ENCODE measurements at regions not wholly inside any gene's neighbourhood (a gene's known extent, or its start where the extent isn't known, plus 50 kb on each side); places are given as distances from the start of the nearest gene placed in this dataset.

DNA sequence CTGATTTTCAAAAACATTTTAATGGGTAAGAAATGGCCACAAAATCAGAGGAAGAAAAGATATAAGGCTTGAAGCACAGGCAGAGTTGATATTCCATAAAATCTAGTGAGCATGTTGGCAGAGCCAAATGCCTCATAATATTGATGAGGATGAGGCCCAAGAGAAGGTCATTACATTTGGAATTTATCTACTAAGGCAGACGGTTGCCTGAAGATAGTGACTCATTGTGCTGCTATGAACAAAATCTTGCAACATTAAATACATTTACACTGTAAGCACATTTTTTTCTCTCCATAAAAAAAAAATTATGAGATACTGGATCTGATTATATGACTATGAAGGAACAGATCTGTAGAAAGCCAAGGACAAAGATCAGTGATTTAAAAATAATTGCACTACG is 881.4 kb upstream of the CHORDC1 start:
- TF ChIP-seq POLR2AphosphoS5 (IDR thresholded peaks at IDR 0.05; ENCODE audit: low read depth, low read length): no peak
- no peak for TF ChIP-seq TAF1 (IDR thresholded peaks at IDR 0.05; ENCODE audit: borderline replicate concordance, insufficient read depth, low read length)
- TF ChIP-seq, protein P1, sequence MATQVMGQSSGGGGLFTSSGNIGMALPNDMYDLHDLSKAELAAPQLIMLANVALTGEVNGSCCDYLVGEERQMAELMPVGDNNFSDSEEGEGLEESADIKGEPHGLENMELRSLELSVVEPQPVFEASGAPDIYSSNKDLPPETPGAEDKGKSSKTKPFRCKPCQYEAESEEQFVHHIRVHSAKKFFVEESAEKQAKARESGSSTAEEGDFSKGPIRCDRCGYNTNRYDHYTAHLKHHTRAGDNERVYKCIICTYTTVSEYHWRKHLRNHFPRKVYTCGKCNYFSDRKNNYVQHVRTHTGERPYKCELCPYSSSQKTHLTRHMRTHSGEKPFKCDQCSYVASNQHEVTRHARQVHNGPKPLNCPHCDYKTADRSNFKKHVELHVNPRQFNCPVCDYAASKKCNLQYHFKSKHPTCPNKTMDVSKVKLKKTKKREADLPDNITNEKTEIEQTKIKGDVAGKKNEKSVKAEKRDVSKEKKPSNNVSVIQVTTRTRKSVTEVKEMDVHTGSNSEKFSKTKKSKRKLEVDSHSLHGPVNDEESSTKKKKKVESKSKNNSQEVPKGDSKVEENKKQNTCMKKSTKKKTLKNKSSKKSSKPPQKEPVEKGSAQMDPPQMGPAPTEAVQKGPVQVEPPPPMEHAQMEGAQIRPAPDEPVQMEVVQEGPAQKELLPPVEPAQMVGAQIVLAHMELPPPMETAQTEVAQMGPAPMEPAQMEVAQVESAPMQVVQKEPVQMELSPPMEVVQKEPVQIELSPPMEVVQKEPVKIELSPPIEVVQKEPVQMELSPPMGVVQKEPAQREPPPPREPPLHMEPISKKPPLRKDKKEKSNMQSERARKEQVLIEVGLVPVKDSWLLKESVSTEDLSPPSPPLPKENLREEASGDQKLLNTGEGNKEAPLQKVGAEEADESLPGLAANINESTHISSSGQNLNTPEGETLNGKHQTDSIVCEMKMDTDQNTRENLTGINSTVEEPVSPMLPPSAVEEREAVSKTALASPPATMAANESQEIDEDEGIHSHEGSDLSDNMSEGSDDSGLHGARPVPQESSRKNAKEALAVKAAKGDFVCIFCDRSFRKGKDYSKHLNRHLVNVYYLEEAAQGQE (IDR thresholded peaks at IDR 0.05; ENCODE audit: insufficient read depth in 1 of 2, low read depth in 2 of 2, low read length in 2 of 2): no peak
- no peak for TF ChIP-seq SIN3A (IDR thresholded peaks at IDR 0.05; ENCODE audit: borderline replicate concordance, insufficient read depth, low read length)
